Ishikawa (cell line): ENCODE measurements at regions not wholly inside any gene's neighbourhood (a gene's known extent, or its start where the extent isn't known, plus 50 kb on each side); places are given as distances from the start of the nearest gene placed in this dataset.

ENCODE experiments used
- CEBPB ChIP-seq: IDR thresholded peaks from 2 replicates; pipeline ENCODE4 v1.6.1; 2012
- EP300 ChIP-seq: IDR thresholded peaks from 2 replicates; pipeline ENCODE4 v1.6.1; 2012; ENCODE audit warnings: borderline replicate concordance
- MAX ChIP-seq: IDR thresholded peaks from 2 replicates; pipeline ENCODE4 v1.6.1; 2012
- RAD21 ChIP-seq: IDR thresholded peaks from 2 replicates; pipeline ENCODE4 v1.6.1; 2012; ENCODE audit warnings: low read depth
- TEAD4 ChIP-seq: IDR thresholded peaks from 2 replicates; pipeline ENCODE4 v1.6.1; 2012
- YY1 ChIP-seq: IDR thresholded peaks from 2 replicates; pipeline ENCODE4 v1.6.1; 2012; ENCODE audit warnings: low read depth
- ZBTB7A ChIP-seq: IDR thresholded peaks from 2 replicates; pipeline ENCODE4 v1.6.1; 2012; ENCODE audit warnings: low read depth

GRCh38 chr3:22377421-22377820, 626.4 kb upstream of the ZNF385D start:
- no peak for TF ChIP-seq EP300
- TF ChIP-seq YY1 = no peak
- TF ChIP-seq TEAD4 = no peak
- no peak for TF ChIP-seq RAD21
- TF ChIP-seq CEBPB = no peak
- TF ChIP-seq ZBTB7A = no peak
- TF ChIP-seq MAX = no peak
